HG02884 (cell line): ENCODE measurements at regions not wholly inside any gene's neighbourhood (a gene's known extent, or its start where the extent isn't known, plus 50 kb on each side); places are given as distances from the start of the nearest gene placed in this dataset.

ENCODE experiments used
- ATAC-seq: cut with Tn5 transposase; IDR thresholded peaks from one replicate; pipeline ENCODE4 v1.9.1; 2021; ENCODE audit warnings: mild to moderate bottlenecking, moderate library complexity; ENCODE audit not compliant: unreplicated experiment

GRCh38 chr18:56188529-56189275, 449.7 kb downstream of the TXNL1 start:
- no peak for ATAC-seq

GRCh38 chr18:56186319-56186718, 452.1 kb downstream of the TXNL1 start:
- ATAC-seq = no peak

GRCh38 chr18:56185126-56185525, 453.3 kb downstream of the TXNL1 start:
- ATAC-seq = no peak

GRCh38 chr18:56176751-56177150, 461.6 kb downstream of the TXNL1 start:
- ATAC-seq = no peak

GRCh38 chr18:56175330-56176001, 462.9 kb downstream of the TXNL1 start:
- ATAC-seq = no peak

GRCh38 chr18:56173542-56174220, 464.7 kb downstream of the TXNL1 start:
- no peak for ATAC-seq

- no peak for ATAC-seq
These were observed 465.9 kb downstream of the TXNL1 start for GRCh38 chr18:56172527-56172926.

- ATAC-seq = no peak
These were observed 466.5 kb downstream of the TXNL1 start for GRCh38 chr18:56171848-56172247.

GRCh38 chr18:56168049-56168781, 470.2 kb downstream of the TXNL1 start:
- no peak for ATAC-seq

GRCh38 chr18:56167366-56167765, 471.0 kb downstream of the TXNL1 start:
- ATAC-seq = no peak

- ATAC-seq = no peak
These were observed 471.5 kb downstream of the TXNL1 start for GRCh38 chr18:56166914-56167313.

- no peak for ATAC-seq
These were observed 472.6 kb downstream of the TXNL1 start for GRCh38 chr18:56165601-56166355.

- ATAC-seq = no peak
These were observed 475.8 kb downstream of the TXNL1 start for GRCh38 chr18:56162311-56163265.

- ATAC-seq = no peak
These were observed 476.7 kb downstream of the TXNL1 start for GRCh38 chr18:56161566-56162260.

- ATAC-seq = no peak
These were observed 479.7 kb downstream of the TXNL1 start for GRCh38 chr18:56158676-56159075.

GRCh38 chr18:56157541-56157940, 480.9 kb downstream of the TXNL1 start:
- ATAC-seq = no peak

GRCh38 chr18:56152551-56153310, 485.7 kb downstream of the TXNL1 start:
- ATAC-seq = no peak

GRCh38 chr18:56148373-56148772, 490.0 kb downstream of the TXNL1 start:
- ATAC-seq = no peak
